HG03108 (cell line): ENCODE measurements at regions not wholly inside any gene's neighbourhood (a gene's known extent, or its start where the extent isn't known, plus 50 kb on each side); places are given as distances from the start of the nearest gene placed in this dataset.

ENCODE experiments used
- ATAC-seq: cut with Tn5 transposase; IDR thresholded peaks from one replicate; pipeline ENCODE4 v1.9.1; 2021; ENCODE audit warnings: moderate library complexity; ENCODE audit not compliant: unreplicated experiment

DNA sequence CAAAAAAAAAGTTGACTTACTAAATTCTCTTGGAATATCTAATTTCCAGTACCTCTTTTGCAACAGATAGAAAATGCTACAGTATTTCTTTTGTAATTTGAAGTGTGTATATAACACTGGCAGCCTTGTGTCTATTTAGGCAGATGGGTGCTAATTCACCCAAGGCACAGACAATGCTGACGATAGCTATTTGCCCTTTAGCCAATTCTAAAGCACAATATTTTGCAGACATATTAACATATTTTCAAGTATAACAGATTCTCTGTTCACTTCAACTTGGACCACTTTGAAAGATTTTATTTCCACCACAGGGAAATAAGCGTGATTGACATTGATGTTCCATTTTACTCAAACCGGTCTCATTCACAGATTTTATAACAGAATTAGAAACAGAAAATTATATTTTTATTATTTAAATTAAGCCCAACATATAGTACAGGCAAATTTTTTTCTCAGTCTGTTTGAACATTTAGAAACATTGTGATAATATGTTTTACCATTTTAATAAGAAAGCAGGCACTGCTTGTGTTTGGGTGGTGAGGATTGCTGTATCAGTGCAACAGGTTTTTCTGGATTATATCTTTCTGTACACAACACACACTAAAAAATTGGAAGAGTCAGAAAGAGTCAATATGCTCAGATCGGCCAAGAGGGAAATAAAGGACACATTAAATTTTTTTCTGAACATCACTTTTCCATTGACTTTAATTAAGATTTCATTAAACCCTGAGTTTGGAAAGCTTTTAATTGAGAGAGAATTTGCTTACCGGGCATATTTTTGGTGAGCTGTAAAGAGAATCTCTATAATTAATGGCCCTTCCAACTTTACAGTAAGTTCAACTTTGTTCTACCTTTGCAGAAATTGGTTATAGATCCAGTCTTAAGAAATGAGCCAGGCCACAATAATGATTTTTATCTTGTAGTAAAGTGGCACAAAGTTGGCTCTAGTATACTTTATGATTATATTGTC lies 327.3 kb upstream of the NR2F2 start:
- ATAC-seq, result no peak

DNA sequence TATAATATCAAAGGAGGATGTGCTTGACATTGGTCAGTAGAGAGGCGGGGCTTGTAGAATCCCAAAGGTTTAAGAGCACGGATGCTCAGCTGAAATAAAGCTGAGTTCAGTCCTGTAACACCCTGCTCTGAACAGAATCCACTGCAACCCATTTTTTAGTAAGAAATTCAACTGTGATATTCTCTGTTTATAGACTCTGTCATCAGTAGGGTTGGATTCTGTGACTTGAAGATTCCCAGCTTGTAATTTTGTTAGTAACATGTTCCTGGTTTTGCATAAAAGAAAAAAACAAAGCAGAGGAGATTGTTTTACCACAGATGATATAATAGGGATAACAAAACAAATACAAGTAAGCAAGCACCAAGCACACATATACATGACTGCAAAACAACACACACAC lies 324.6 kb upstream of the NR2F2 start:
- ATAC-seq, result no peak

DNA sequence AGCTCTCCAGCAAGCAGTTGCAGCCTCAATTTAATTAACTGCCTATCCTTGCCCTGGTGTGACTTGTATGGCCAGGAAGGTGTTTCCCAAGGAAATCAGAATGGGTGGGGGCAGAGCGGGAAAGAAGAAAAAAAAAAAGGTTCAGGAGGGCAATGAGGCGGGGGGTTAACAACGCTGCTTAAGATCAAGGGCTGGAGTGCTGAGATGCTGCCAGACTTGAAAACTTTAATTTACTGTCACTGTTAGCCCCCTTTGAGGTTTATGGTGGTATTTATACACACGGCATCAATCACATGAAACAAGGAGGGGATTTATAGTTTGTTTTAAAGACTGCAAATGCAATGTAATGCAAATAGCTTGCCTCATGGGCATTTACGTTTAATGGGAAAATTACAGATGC lies 319.4 kb upstream of the NR2F2 start:
- ATAC-seq, result no peak

DNA sequence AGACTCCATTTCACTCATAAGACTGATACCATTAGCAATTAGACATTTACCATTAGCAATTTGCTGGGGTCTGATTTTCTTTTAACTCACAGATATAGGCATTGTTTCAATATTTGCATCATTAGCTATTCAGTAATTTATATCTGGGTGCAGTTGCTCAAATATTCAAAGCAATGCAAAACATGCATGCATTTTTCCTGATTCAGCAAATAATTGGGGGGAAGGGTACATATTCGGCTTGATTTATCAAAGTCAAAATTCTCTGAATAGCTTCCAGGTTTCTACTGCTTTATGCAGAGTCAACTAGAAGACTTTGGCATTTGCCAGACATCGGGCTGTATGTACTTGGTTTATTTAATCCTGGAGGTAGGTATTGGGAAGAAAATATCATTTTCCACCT lies 315.6 kb upstream of the NR2F2 start:
- no peak for ATAC-seq

DNA sequence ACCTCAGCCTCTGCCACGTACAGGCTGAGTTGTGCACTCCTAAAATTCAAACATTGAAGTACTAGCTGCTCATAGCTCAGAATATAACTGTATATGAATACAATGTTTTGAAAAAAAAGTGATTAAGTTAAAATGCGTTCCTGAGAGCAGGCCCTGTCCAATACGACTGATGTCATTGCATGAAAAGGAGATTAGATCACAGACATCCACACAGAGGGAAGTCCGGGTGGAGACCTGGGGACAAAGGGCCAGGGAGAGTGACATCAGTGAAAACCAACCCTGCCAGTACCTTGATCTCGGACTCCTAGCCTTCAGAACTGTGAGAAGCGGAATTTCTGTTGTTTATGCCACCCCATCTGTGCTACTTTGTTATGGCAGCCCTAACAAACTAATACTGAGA lies 311.4 kb upstream of the NR2F2 start:
- no peak for ATAC-seq

DNA sequence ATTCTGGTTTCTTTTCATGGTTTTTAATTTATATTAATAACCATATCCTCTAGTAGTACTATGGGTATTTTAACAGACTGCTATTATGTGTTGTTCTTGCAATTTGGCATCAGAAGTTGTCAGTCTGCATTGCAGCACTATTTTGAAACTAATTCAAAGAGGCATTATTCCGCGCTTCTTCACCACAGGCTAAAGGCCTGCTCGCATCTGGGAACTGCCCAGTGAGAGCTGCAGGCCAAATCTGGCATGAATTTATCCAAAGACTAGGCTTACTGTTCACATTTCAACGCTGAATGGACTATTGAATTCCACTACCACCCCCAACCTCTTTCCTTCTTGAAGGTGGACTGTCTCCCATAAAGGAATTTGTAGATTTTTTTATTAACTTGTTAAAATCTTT lies 310.4 kb upstream of the NR2F2 start:
- no peak for ATAC-seq

DNA sequence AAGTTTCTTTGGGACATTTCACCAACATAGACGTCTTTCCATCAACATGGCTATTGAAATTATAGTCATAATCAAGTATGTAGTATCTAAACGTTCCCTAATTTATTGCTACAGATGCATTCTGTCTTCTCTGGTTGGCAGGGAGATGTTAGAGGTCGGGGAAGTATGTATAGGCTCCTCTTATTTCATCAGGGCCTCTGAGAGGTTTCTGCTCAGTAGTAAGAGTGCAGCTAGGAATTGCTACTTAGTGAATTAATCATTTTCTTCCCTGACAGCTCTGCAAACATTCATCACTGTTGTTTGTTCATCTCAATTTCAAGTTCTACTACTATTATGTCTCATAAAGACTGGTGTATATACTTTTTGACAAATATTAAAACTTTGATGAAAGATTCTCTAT lies 309.7 kb upstream of the NR2F2 start:
- no peak for ATAC-seq

DNA sequence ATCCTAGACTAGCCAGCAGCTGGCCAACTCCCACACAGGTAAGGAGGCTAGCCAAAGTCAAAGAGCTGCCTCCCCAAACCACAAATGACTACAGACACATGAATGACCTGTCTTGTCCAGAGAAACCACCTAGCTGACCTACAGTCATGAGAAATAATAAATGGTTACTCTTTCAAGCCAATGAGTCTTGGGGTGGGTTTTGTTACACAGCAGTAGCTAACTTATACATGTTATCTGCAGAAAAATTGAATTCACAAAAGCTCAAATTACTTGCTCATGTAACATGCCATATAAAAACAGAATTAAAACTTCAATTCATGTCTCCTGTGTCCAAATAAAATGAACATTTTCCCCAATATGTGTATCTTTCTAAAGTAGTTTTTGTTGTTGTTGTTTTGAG lies 307.4 kb upstream of the NR2F2 start:
- ATAC-seq, result no peak

DNA sequence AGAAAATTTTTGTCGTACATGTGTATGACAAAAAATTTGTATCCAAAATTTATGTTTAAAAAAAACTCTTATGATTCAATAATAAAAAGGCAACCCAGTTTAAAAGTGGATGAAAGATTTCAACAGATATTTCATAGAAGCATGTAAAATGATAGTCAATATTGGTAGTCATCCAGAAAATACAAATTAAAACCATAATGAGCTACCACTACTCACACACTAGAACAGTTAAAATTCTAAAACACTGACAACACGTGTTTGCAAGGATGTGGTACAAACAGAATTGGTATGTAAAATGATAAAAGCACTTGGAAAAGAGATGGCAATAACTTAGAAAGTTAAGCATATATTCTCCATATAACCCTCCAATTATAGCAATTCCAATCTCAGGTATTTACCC lies 303.0 kb upstream of the NR2F2 start:
- no peak for ATAC-seq

DNA sequence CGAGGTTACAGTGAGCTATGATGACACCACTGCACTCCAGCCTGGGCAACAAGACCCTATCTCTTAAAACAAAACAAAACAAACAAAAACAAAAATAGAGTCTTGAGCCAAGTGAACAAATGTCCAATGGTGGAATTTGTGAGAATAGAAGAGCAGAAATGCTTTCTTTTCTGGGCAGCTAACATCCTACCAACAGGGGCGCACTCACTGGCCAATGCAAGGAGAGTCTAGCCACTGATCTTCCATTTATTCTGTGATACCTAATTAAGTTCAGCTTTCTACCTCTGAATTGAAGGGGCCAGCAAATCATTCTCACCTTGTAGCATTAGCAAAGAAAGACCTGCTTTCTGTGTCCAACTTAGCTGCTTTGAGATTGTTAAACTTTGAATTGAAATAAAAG lies 301.9 kb upstream of the NR2F2 start:
- ATAC-seq, result no peak

DNA sequence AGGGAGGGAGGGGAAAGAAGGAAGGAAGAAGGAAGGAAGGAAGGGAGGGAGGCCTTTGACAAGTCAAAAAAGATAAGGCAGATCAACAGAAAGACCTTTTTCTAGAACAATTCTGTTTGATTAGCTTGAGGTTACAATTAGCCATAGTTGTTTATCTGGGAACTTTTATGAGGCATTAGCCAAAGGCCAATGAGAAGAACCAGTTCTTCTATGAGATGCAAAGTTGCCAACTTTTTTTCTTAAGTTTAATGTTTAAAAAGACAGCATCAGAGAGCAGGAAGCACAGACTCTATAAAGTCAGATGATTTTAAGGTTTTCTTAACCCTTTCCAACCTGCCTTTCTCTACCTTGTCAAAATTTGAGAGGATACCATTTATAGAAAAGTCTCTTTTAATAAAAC lies 301.3 kb upstream of the NR2F2 start:
- no peak for ATAC-seq

DNA sequence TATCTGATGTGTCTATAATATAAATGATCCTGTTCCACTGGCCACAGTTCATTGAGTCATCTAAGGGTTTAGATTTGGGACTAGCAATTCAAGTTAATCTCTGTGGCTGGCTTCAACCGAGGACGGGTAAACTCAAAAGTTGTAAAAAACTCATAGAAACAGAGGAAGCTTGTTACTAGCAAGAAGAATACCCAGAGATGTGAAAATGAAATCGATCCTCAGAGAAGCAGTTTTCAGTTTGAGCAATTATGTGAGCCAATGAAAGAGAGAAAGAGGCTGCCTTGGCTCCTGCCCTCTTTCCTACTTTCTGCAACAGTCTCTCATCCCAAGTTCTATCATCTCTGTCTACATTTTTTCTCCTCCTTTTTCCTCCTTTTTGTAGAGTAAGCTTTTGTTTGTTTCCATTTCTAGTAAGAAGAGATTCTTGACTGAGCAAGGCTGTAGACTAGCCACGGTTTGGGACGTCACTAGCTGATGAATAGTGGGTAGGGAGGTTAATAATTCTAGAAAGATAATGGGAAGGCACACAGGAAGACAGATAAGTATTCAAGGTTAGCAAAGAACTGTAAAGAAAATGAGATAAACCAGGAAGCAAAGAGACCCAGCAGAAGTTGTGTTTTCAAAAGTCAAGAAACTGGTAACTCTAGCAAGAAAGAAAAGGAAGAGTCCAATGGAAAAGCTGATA lies 298.9 kb upstream of the NR2F2 start:
- no peak for ATAC-seq

DNA sequence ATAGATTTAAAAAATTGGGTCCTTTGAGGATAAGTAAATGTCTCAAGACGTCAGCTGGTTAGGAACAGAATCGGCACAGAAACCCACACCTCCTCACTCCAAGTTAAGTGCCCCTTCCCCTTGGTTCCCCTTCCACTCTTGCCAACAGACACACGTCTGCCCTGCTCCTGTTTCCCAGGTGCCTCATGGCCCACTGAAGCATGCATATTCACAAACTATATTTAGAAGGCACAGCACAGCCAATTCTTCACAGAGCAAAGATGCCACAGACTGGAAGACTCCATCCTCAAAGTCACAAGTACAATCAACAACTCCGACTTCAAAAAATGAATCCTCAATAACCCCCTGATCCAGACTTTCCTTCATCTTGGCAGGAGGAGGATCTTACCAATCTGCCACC lies 295.4 kb upstream of the NR2F2 start:
- ATAC-seq, result no peak

DNA sequence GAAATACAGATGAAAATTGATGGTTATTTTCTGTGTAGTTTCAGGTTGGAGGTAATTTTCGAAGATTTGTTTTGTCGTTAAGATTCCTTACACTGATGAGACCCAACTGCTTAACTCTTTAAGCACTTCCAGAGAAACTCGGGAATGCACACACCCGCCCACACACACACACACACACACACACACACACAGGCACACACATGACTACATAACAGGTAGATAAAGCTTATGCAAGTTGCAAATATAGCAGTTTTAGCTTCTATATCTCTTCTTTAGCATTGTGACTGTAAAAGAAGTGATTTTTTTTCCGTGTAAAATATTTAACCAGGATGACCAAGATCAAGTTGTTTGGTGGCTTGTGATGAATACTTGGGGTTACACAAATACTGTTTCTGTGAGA lies 294.9 kb upstream of the NR2F2 start:
- ATAC-seq, result no peak

DNA sequence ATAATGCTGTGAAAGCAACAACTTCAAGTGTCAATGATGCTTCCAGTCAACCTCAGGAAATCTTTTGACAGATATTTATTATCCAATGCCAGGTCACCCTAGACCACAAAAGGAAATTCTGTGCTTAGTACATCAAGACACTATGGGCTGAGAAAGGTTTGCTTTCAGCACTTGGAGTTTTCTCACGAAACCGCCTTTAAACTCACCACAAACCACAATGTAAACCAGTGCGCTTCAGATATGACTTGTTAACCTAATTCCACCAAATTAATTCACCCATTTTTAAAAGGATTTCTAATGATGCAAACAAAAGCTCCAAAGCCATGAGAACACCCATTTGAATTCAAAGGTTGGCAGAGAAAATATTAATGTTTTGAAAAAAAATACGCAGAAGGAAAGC lies 292.9 kb upstream of the NR2F2 start:
- ATAC-seq, result no peak

DNA sequence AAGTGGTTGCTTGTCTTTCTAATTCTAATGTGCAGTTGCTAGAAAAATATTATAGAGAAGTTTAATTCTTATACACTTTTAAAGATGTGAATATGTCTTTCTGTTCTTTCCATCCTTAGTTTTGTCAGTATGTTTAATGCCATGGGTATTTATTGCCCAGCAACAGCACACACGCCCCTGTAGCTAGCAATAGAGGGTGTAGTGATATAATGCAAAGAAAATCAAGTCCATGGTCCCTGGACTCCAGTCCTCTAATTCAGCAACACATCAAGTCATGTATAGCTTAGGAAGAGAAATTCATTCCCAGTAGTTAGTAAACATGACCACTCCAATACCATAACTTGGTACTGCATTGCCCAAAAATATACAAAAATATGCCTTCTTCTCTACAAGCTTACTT lies 292.4 kb upstream of the NR2F2 start:
- ATAC-seq, result no peak

DNA sequence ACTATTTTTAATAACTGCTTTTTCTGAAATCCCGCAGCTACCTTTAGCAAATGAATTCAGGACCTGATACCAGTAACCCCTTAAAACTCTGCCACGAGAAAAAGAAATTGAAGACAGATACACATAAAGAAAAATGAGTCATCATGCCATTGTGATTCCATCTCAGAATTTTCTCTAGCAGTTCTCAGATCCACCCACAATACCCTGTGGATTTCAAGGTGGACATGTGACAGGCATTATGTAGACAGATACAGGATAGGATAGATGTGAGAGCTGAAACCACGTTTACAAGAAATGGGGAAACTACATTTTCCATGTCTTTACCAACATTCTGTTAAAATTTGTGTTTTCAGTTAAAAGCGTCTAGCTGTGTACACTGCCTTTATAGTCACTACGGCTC lies 291.9 kb upstream of the NR2F2 start:
- ATAC-seq, result no peak

DNA sequence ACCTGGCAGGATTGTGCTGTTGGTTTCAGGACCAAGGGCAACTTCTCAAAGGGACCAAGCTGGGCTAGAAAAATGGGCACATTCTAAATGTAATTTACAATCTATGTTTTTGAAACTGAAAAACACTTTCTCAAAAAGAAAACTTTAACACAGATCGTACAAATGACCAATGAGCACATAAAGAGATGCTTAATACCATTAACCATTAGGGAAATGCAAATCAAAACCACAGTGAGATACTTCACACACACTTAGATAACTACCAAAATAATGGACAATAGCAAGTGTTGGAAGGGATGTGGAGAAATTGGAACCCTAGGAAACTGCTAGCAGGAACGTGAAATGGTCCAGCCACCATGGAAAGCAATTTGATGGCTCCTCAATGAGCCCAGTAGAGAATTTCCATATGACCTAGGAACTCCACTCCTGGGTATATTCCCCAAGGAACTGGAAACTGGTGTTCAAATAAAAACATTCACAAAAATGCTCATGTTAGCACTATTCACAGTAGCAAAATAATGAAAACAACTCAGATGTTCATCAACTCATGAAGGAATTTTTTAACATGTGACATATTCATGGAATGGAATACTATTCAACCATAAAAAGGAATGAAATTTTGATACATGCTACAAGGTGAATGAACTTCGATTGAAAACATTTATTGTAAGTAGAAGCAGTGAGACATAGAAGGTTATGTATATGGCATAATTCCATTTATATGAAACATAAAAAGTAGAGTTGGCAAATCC lies 288.3 kb upstream of the NR2F2 start:
- ATAC-seq, result no peak

DNA sequence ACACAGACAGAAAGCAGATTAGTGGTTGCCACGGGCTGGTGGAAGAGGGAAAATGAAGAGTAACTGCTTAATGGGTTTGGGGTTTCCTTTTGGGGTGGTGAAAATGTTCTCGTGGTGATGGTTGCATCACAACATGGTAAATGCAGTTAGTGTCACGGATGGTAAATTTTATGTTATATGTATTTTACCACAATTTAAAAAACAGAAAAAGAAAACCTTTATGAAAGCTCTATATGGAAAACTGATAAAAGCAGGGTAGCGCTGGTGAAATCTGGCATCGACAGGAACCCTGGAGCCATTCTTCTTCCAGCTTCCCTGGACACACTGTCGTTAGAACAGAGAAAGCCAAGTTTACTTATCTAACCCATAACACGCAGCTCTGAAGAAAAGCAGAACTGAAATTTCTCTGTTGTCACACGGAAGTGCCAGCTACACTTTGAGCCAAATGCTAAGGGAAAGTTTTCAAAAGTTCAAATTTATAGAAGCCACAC lies 287.7 kb upstream of the NR2F2 start:
- peak; percentile 80 for ATAC-seq

DNA sequence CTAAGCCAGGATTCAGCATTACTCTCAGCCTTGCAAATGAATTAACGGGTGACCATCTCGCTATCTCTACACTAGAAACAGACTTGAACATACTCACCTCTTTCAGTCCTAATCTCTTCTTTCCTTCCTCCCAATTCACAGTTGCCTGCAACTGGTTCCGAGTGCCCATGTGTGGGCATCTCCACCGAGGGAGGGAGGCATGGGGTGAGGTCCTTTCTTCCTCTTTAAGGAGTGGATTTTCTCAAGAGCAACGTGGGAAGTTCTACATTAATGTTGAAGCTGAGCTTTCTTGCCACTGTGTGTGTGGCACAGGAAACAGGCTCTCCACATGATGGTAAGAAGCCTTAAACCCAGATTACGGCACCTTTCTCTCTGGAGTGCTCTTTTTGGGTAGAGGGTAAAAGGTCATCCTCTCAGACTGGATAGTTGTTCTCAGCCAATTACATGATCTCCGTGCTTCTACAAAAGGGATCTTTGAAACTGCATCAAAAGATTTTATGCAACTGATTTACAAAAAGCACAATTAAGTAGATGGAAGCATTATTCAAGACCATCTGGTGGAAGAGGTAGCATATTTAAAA lies 286.8 kb upstream of the NR2F2 start:
- ATAC-seq, result no peak

DNA sequence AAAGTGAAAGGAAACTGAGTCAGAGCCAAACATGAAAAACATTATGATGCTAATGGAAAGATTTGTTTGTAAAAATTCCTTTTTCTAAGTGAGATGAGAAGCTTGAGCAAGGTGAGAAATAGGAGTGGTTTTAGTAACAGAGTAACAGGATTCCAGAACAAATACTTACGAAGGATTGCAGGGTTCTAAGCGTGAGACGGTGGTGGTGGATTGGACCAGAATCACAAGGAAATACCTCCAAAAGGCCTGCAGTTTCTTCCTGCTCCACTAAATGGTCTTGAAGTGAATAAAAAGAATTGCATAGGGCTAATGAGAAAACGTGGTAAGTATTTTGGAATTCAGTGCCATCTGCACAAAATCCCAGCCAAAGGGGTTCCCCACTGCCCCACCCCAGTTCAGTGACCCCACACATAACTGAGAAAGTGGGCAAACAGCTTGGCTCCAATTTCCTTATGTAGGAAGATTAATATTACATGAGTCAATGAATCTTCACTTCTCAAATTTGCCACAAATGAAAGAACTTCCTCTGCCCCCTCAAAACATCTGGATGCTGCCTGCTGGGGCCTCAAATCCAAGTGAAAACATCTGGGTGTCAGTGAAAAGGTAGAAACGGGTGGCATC lies 283.8 kb upstream of the NR2F2 start:
- ATAC-seq, result no peak
